PC-3 (cell line): ENCODE measurements at regions not wholly inside any gene's neighbourhood (a gene's known extent, or its start where the extent isn't known, plus 50 kb on each side); places are given as distances from the start of the nearest gene placed in this dataset.

Experiments
- ATAC-seq: fragments of 200-7000 bp; cut with Tn5 transposase; 2 replicates; pipeline ENCODE4 v1.9.1; 2020; ENCODE audit warnings: mild to moderate bottlenecking, moderate library complexity
- BruUV-seq: library from RNA; stranded (reverse); fragments of 400-500 nt; replicated peaks from 2 replicates; lab custom pipeline; 2021; lab: Mats Ljungman, UMichigan
- CTCF ChIA-PET: fragments of 300-600 bp; sonication (Branson Sonifier 250); formaldehyde crosslinking; loops from one replicate; lab custom pipeline; 2022; ENCODE audit warnings: antibody characterized with exemption; lab: Charles Lee
- POLR2A ChIA-PET: fragments of 300-600 bp; sonication (Branson Sonifier 250); formaldehyde crosslinking; loops from one replicate; lab custom pipeline; 2022; ENCODE audit warnings: antibody characterized with exemption; ENCODE audit not compliant: unreplicated experiment; lab: Charles Lee
- DNase-seq: peaks from one replicate; pipeline ENCODE4 v3.0.0-alpha.2; 2015
- H2AFZ ChIP-seq: fragments of 300-600 bp; sonication (generic); 2 replicates; pipeline ENCODE4 v1.6.0; 2016; ENCODE audit warnings: antibody characterized with exemption, low read length
- H3F3A ChIP-seq: fragments of 300-600 bp; sonication (generic); one replicate; pipeline ENCODE4 v1.6.0; 2017; ENCODE audit warnings: antibody characterized with exemption, low read length, control low read depth, mild to moderate bottlenecking; ENCODE audit not compliant: unreplicated experiment
- H3K27ac ChIP-seq: fragments of 300-600 bp; sonication (generic); 2 replicates; pipeline ENCODE4 v1.5.1; 2016; ENCODE audit warnings: mild to moderate bottlenecking, low read length
- H3K27me3 ChIP-seq: fragments of 300-600 bp; sonication (generic); 2 replicates; pipeline ENCODE4 v1.6.1; 2016; ENCODE audit warnings: low read length, mixed read lengths
- H3K36me3 ChIP-seq: fragments of 300-600 bp; sonication (generic); 2 replicates; pipeline ENCODE4 v1.6.1; 2016; ENCODE audit warnings: low read depth, mixed run types, low read length, mixed read lengths
- H3K4me1 ChIP-seq: fragments of 300-600 bp; sonication (generic); 2 replicates; pipeline ENCODE4 v1.5.1; 2016; ENCODE audit warnings: low read length; ENCODE audit not compliant: insufficient read depth
- H3K4me2 ChIP-seq: fragments of 300-600 bp; sonication (generic); 2 replicates; pipeline ENCODE4 v1.6.0; 2016; ENCODE audit warnings: low read length
- H3K4me3 ChIP-seq: fragments of 300-600 bp; sonication (generic); 2 replicates; pipeline ENCODE4 v1.5.1; 2016; ENCODE audit warnings: mild to moderate bottlenecking, low read length, mixed read lengths
- H3K79me2 ChIP-seq: fragments of 300-600 bp; sonication (generic); 2 replicates; pipeline ENCODE4 v1.6.1; 2017; ENCODE audit warnings: low read length, mixed read lengths
- H3K9ac ChIP-seq: fragments of 300-600 bp; sonication (generic); 2 replicates; pipeline ENCODE4 v1.6.0; 2016; ENCODE audit warnings: mild to moderate bottlenecking, low read length
- H3K9me2 ChIP-seq: fragments of 300-600 bp; sonication (generic); replicated peaks from 2 replicates; pipeline ENCODE4 v1.6.1; 2016; ENCODE audit warnings: mixed run types, low read length, mixed read lengths
- H3K9me3 ChIP-seq: fragments of 300-600 bp; sonication (generic); 2 replicates; pipeline ENCODE4 v1.6.1; 2016; ENCODE audit warnings: low read length, mixed read lengths
- H4K20me1 ChIP-seq: fragments of 300-600 bp; sonication (generic); 2 replicates; pipeline ENCODE4 v1.6.1; 2016; ENCODE audit warnings: low read length, mixed read lengths
- EZH2 ChIP-seq: fragments of 300-600 bp; sonication (generic); IDR thresholded peaks from one replicate; pipeline ENCODE4 v1.6.1; 2017; ENCODE audit warnings: antibody characterized with exemption, mild to moderate bottlenecking, low read length; ENCODE audit not compliant: unreplicated experiment
- EZH2phosphoT487 ChIP-seq: fragments of 300-600 bp; sonication (generic); IDR thresholded peaks from 2 replicates; pipeline ENCODE4 v1.6.1; 2018; ENCODE audit warnings: mild to moderate bottlenecking, antibody characterized with exemption, low read length, borderline replicate concordance
- intact Hi-C: fragments of 100-400 bp; cut with micrococcal nuclease; formaldehyde crosslinking; loops from 2 replicates; pipeline ENCODE4 v1.9.0; 2023
- TF ChIP-seq, protein P1 (sequence below): fragments of 300-600 bp; sonication (generic); conservative IDR thresholded peaks from 2 replicates; pipeline ENCODE4 v1.5.1; 2017; ENCODE audit warnings: antibody characterized with exemption, low read depth, mild to moderate bottlenecking, low read length

GRCh38 chr16:27624154-27625049 lies 74.5 kb downstream of the KATNIP start:
- ChIA-PET CTCF (no interaction called here), POLR2A (no interaction called here)
- Histone ChIP-seq H3K27ac (no peak overlapping the region), H3K4me2 (no peak overlapping the region), H2AFZ (no peak overlapping the region), H3K4me1 (no peaks in the 10 kb centered on the region), H3F3A (no peaks in the 10 kb centered on the region), H4K20me1 (no peaks in the 10 kb centered on the region), H3K27me3 (no peaks in the 10 kb centered on the region), H3K9me2 (no peaks in the 10 kb centered on the region), H3K36me3 (no peaks in the 10 kb centered on the region), H3K9me3 (no peaks in the 10 kb centered on the region), H3K9ac (no peak overlapping the region), H3K4me3 (no peak overlapping the region), H3K79me2 (no peaks in the 10 kb centered on the region)
- DNase-seq (no peak), ATAC-seq (no peak)
- no peak for TF ChIP-seq EZH2phosphoT487
- TF ChIP-seq, protein P1, sequence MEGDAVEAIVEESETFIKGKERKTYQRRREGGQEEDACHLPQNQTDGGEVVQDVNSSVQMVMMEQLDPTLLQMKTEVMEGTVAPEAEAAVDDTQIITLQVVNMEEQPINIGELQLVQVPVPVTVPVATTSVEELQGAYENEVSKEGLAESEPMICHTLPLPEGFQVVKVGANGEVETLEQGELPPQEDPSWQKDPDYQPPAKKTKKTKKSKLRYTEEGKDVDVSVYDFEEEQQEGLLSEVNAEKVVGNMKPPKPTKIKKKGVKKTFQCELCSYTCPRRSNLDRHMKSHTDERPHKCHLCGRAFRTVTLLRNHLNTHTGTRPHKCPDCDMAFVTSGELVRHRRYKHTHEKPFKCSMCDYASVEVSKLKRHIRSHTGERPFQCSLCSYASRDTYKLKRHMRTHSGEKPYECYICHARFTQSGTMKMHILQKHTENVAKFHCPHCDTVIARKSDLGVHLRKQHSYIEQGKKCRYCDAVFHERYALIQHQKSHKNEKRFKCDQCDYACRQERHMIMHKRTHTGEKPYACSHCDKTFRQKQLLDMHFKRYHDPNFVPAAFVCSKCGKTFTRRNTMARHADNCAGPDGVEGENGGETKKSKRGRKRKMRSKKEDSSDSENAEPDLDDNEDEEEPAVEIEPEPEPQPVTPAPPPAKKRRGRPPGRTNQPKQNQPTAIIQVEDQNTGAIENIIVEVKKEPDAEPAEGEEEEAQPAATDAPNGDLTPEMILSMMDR, result no peak
- TF ChIP-seq EZH2, result no peak
- intact Hi-C loops, result no loop called here
- no TSS peak for BruUV-seq

- H3K4me1 ChIP-seq, result no peaks in the 10 kb centered on the region
- no peaks in the 10 kb centered on the region for H3K9me2 ChIP-seq
- TF ChIP-seq, protein P1, result no peak
- TF ChIP-seq EZH2, result no peak
- TF ChIP-seq EZH2phosphoT487, result no peak
- no peaks in the 10 kb centered on the region for H3F3A ChIP-seq
- H3K36me3 ChIP-seq, result no peaks in the 10 kb centered on the region
- BruUV-seq, result no TSS peak
- H4K20me1 ChIP-seq, result no peaks in the 10 kb centered on the region
- no peak overlapping the region for H3K27ac ChIP-seq
- H2AFZ ChIP-seq, result no peak overlapping the region
- intact Hi-C loops, result no loop called here
- H3K9ac ChIP-seq, result no peak overlapping the region
- ATAC-seq, result no peak
- H3K9me3 ChIP-seq, result no peaks in the 10 kb centered on the region
- H3K4me3 ChIP-seq, result no peak overlapping the region
- no peaks in the 10 kb centered on the region for H3K79me2 ChIP-seq
- no peak overlapping the region for H3K4me2 ChIP-seq
- CTCF ChIA-PET, result no interaction called here
- no peaks in the 10 kb centered on the region for H3K27me3 ChIP-seq
- no peak for DNase-seq
- POLR2A ChIA-PET, result no interaction called here
These were observed 75.2 kb downstream of the KATNIP start for GRCh38 chr16:27625050-27625697.

DNA sequence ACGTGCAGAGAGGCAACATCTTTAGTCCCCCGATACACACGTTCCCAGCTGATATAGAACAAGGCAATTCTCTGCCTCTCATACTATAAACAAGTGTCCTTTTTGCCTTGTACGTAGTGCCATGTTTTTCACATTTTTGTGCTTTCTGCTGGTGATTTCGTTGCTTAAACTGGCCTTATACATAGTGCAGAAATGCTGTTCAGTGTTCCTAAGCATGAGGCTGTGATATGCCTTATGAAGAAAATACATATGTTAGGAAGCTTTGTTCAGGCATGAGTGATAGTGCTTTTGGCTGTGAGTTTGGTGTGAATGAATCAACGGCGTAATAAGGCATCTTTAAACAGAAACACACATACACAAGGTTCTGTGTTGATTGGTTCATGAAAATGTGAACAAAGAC lies 77.2 kb downstream of the KATNIP start:
- Histone ChIP-seq H3K4me2 (no peak overlapping the region), H3K4me1 (no peaks in the 10 kb centered on the region), H3F3A (no peaks in the 10 kb centered on the region), H3K9me3 (no peaks in the 10 kb centered on the region), H3K36me3 (no peaks in the 10 kb centered on the region), H3K27ac (no peak overlapping the region), H3K27me3 (no peaks in the 10 kb centered on the region), H3K4me3 (no peak overlapping the region), H4K20me1 (no peaks in the 10 kb centered on the region), H3K9ac (no peak overlapping the region), H2AFZ (no peak overlapping the region), H3K9me2 (no peaks in the 10 kb centered on the region), H3K79me2 (no peaks in the 10 kb centered on the region)
- ATAC-seq (no peak), DNase-seq (no peak)
- ChIA-PET POLR2A (no interaction called here), CTCF (no interaction called here)
- intact Hi-C loops, result no loop called here
- BruUV-seq, result no TSS peak
- no peak for TF ChIP-seq EZH2
